ENCODE measurements at regions not wholly inside any gene's neighbourhood (a gene's known extent, or its start where the extent isn't known, plus 50 kb on each side); places are given as distances from the start of the nearest gene placed in this dataset.
A peak's percentile ranks its signal among the peaks of the same experiment; 100 is the strongest.
"Not testable (repeated sequence)": the region's sequence is repeated elsewhere in the genome, so short reads cannot be mapped to it uniquely, and the experiment has no call there.

- H3K4me3 ChIP-seq, result no peak overlapping the region
- DNase-seq (no peak), ATAC-seq (no peak)
- no peaks in the 10 kb centered on the region for H3K9me3 ChIP-seq
- H3K27ac ChIP-seq, result no peak overlapping the region
- WGBS, 4 donors, result 86 to 94% (median 91%) methylated on average over 2 of the region's 2 CpGs
- TF ChIP-seq POLR2A (IDR thresholded peaks at IDR 0.05), result no peak
- no peak for TF ChIP-seq CTCF (IDR thresholded peaks at IDR 0.05)
- no peaks in the 10 kb centered on the region for H3K36me3 ChIP-seq
- H3K4me1 ChIP-seq, result no peaks in the 10 kb centered on the region
- H3K27me3 ChIP-seq, result peaks cover 0 to 5% (median 0%) of the 10 kb centered on the region in 9 donors
- intact Hi-C loops (cut with DNase I), result no loop called here
Observed at GRCh38 chr12:89826468-89826867, 117.8 kb upstream of the ATP2B1 start.

GRCh38 chr12:89825591-89826449 is 117.2 kb upstream of the ATP2B1 start:
- Histone ChIP-seq H3K9me3 (no peaks in the 10 kb centered on the region), H3K4me3 (no peak overlapping the region), H3K36me3 (no peaks in the 10 kb centered on the region), H3K27ac (no peak overlapping the region), H3K27me3 (peaks cover 0 to 5% (median 0%) of the 10 kb centered on the region in 9 donors), H3K4me1 (no peaks in the 10 kb centered on the region)
- DNase-seq (no peak), ATAC-seq (no peak)
- WGBS, 4 donors, result 88 to 92% (median 91%) methylated on average over 6 of the region's 6 CpGs
- TF ChIP-seq CTCF (IDR thresholded peaks at IDR 0.05) (no peak), POLR2A (IDR thresholded peaks at IDR 0.05) (no peak)
- intact Hi-C loops (cut with DNase I), result no loop called here

GRCh38 chr12:89824822-89825221 is 116.2 kb upstream of the ATP2B1 start:
- Histone ChIP-seq H3K27ac (no peak overlapping the region), H3K4me1 (no peaks in the 10 kb centered on the region), H3K9me3 (no peaks in the 10 kb centered on the region), H3K36me3 (no peaks in the 10 kb centered on the region), H3K27me3 (peaks cover 0 to 4% (median 0%) of the 10 kb centered on the region in 9 donors), H3K4me3 (no peak overlapping the region)
- DNase-seq (no peak), ATAC-seq (no peak)
- intact Hi-C loops (cut with DNase I), result no loop called here
- WGBS, 4 donors, result 90 to 95% (median 92%) methylated on average over 2 of the region's 2 CpGs
- TF ChIP-seq POLR2A (IDR thresholded peaks at IDR 0.05), result no peak
- no peak for TF ChIP-seq CTCF (IDR thresholded peaks at IDR 0.05)

- WGBS, 4 donors, result 93 to 99% (median 96%) methylated on average over 6 of the region's 6 CpGs
- H3K27me3 ChIP-seq; H3K9me3 ChIP-seq; ATAC-seq; H3K4me1 ChIP-seq; H3K36me3 ChIP-seq; H3K4me3 ChIP-seq; intact Hi-C loops (cut with DNase I); H3K27ac ChIP-seq: not testable (repeated sequence)
- DNase-seq, result peak in 1 of 5 donors; percentile 28
Observed at GRCh38 chr12:89822992-89823391, 114.4 kb upstream of the ATP2B1 start.

GRCh38 chr12:89821896-89822295 is 113.3 kb upstream of the ATP2B1 start:
- intact Hi-C loops (cut with DNase I), result no loop called here

More at GRCh38 chr12:89821896-89822295, 113.3 kb upstream of the ATP2B1 start:
- H3K36me3 ChIP-seq, result no peaks in the 10 kb centered on the region
- DNase-seq (no peak), ATAC-seq (no peak)
- H3K27ac ChIP-seq, result no peak overlapping the region
- peaks cover 0 to 8% (median 0%) of the 10 kb centered on the region in 9 donors for H3K27me3 ChIP-seq
- no peak overlapping the region for H3K4me3 ChIP-seq
- H3K9me3 ChIP-seq, result no peaks in the 10 kb centered on the region
- H3K4me1 ChIP-seq, result no peaks in the 10 kb centered on the region
- TF ChIP-seq CTCF (IDR thresholded peaks at IDR 0.05) (no peak), POLR2A (IDR thresholded peaks at IDR 0.05) (no peak)

Data from heart left ventricle (tissue), 16 donors.